Mononuclear cell (primary cell): ENCODE measurements at regions not wholly inside any gene's neighbourhood (a gene's known extent, or its start where the extent isn't known, plus 50 kb on each side); places are given as distances from the start of the nearest gene placed in this dataset.
"Not testable (repeated sequence)": the region's sequence is repeated elsewhere in the genome, so short reads cannot be mapped to it uniquely, and the experiment has no call there.

ENCODE experiments used
- H3K27me3 ChIP-seq: 2 replicates; pipeline ENCODE4 v1.6.0; 2011; ENCODE audit warnings: low read length, control low read depth; ENCODE audit not compliant: insufficient read depth
- H3K4me1 ChIP-seq: 2 replicates; pipeline ENCODE4 v1.5.1; 2011; ENCODE audit warnings: mild to moderate bottlenecking, low read length, control low read depth; ENCODE audit not compliant: insufficient read depth
- H3K4me3 ChIP-seq: 2 replicates; pipeline ENCODE4 v1.5.1; 2011; ENCODE audit warnings: mild to moderate bottlenecking, low read length, moderate library complexity
- H3K9me3 ChIP-seq: 2 replicates; pipeline ENCODE4 v1.5.1; 2011; ENCODE audit warnings: low read depth, mild to moderate bottlenecking, control low read depth, low read length

DNA sequence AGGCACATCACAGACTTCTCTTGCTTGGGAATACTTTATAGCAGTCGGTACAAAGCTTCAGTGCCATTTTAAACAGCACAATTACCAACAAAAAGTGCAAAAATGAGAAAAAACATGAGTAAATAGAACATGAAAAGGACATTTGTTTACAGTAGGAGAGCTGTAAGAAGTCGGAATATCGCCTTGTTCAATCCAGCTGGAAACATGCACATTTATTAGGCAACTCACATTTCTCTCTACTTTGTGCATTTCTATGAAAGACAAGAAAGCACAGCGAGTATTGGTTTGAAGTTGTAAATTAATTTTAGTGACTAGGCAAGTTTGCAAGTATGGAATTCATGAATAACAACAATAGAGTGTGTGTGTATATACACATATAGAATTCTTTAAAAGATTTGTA, 484.7 kb downstream of the DACH1 start:
- Histone ChIP-seq H3K4me3 (no peak overlapping the region), H3K27me3 (no peaks in the 10 kb centered on the region), H3K4me1 (no peaks in the 10 kb centered on the region), H3K9me3 (no peaks in the 10 kb centered on the region)

- Histone ChIP-seq H3K4me1 (no peaks in the 10 kb centered on the region), H3K9me3 (no peaks in the 10 kb centered on the region), H3K27me3 (no peaks in the 10 kb centered on the region), H3K4me3 (no peak overlapping the region)
These were observed 486.8 kb downstream of the DACH1 start for GRCh38 chr13:71380191-71380590.

GRCh38 chr13:71378961-71379905, 487.8 kb downstream of the DACH1 start:
- no peaks in the 10 kb centered on the region for H3K9me3 ChIP-seq
- H3K27me3 ChIP-seq: no peaks in the 10 kb centered on the region
- H3K4me1 ChIP-seq: no peaks in the 10 kb centered on the region
- H3K4me3 ChIP-seq: no peak overlapping the region

DNA sequence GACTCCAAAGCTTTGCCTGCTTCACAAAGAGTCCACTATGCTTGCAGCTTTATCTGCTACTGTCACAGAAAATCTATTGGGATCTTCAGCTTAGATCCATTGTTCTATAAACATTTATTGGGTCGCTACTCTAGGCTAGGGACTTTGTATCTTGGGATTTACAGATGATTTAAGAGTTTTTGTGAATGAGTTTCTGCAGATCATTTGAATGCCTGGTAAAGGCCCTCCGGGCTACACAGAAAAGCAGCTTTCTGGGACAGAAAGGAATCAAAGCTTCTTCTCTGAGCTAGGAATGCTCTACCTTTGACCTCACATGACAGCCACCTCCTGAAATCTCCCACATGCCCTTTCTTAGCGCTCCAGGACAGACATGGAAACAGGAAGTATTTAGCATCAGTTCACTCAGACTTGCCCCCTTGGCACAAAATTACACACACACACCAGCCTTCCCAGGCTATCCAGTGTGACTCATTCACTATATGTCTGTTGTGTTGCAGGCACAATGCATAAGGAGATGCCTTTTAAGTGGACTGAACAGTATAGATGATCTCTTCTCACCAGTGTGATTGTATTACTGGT, 492.4 kb downstream of the DACH1 start:
- Histone ChIP-seq H3K9me3 (no peaks in the 10 kb centered on the region), H3K4me1 (no peaks in the 10 kb centered on the region), H3K4me3 (no peak overlapping the region), H3K27me3 (no peaks in the 10 kb centered on the region)

GRCh38 chr13:71368336-71368735, 498.7 kb downstream of the DACH1 start:
- no peaks in the 10 kb centered on the region for H3K4me1 ChIP-seq
- H3K27me3 ChIP-seq: no peaks in the 10 kb centered on the region
- H3K9me3 ChIP-seq: no peaks in the 10 kb centered on the region
- no peak overlapping the region for H3K4me3 ChIP-seq

DNA sequence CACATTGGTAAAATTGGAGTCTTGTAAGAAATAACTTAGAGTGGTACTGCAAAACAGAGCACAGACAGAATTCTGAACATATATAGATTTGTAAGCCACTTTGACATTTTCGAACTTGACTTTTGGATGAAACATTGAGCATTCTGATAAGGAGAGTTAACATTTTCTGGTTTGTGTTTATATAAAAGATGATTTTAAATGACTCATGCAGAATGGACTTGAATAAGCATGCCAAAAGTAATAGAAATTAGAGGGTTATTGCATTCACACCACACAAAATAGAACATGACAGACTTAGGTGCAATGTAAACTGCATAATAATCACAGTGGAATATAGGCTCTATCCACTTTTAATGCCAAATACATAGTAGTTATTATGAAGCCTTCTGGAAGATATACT, 507.0 kb downstream of the DACH1 start:
- Histone ChIP-seq H3K4me1 (no peaks in the 10 kb centered on the region), H3K9me3 (no peaks in the 10 kb centered on the region), H3K27me3 (no peaks in the 10 kb centered on the region), H3K4me3 (no peak overlapping the region)

- H3K4me1 ChIP-seq: no peaks in the 10 kb centered on the region
- H3K27me3 ChIP-seq: no peaks in the 10 kb centered on the region
- no peaks in the 10 kb centered on the region for H3K9me3 ChIP-seq
- no peak overlapping the region for H3K4me3 ChIP-seq
These were observed 507.4 kb downstream of the DACH1 start for GRCh38 chr13:71359641-71360040.

DNA sequence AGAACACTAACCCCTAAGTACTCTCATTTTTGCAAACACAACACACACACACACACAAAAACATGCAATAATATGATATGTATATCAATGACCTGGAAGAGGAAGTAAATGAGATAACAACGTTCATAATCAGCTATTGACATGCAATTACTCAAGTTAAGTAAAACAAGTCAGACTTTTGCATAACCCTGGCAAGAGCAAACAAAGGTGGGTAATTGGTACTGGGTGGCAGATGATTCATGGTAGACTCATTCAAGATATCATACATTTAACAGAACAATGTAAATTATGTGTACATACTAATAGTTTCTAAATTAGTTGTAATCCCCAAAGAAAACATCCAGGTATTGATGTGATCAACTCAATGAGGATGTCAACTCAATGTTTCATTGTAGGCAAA, 508.8 kb downstream of the DACH1 start:
- Histone ChIP-seq H3K9me3 (no peaks in the 10 kb centered on the region), H3K4me1 (no peaks in the 10 kb centered on the region), H3K4me3 (no peak overlapping the region), H3K27me3 (no peaks in the 10 kb centered on the region)

DNA sequence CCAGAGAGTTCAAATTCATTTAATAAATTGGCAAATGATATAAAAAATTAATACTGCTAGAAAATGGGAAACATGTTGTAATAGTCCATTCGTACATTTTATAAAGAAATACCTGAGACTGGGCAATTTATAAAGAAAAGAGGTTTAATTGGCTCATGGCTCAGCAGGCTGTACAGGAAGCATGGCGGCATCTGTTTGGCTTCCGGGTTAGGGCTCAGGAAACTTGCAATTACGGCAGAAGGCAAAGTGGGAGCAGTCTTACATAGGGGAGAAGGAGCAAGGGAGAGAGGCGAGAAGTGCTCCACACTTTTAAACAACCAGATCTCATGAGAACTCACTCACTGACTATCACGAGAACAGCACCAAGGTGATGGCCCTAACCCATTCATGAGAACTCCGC, 512.0 kb downstream of the DACH1 start:
- no peaks in the 10 kb centered on the region for H3K27me3 ChIP-seq
- H3K9me3 ChIP-seq: no peaks in the 10 kb centered on the region
- no peaks in the 10 kb centered on the region for H3K4me1 ChIP-seq
- no peak overlapping the region for H3K4me3 ChIP-seq

DNA sequence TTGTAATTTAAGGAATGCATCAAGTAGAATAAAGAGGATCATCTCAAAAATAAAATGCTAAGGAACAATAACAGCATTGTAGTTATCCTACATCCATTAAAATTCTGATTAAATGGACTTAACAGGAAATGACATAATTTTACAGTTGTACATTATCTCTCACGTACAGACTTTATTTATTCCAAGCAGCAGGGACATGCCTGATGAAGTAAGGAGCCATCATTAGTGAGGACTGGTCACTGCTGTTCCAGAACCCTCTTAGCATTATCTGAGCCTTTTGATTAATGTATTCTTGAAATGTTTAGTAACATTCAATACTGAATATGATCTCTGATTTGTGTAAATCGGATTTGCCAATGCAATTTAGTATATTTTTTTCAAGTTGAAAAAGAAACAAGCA, 516.1 kb downstream of the DACH1 start:
- H3K9me3 ChIP-seq: no peaks in the 10 kb centered on the region
- H3K4me1 ChIP-seq: no peaks in the 10 kb centered on the region

DNA sequence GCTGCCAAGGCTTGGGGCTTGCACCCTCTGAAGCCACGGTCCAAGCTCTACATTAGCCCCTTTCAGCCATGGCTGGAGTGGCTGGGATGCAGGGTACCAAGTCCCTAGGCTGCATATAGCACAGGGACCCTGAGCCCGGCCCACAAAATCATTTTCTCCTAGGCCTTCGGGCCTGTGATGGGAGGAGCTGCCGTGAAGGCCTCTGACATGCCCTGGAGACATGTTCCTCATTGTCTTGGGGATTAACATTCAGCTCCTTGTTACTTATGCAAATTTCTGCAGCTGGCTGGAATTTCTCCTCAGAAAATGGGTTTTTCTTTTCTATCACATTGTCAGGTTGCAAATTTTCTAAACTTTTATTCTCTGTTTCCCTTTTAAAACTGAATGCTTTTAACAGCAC, 521.1 kb downstream of the DACH1 start:
- not testable (repeated sequence) for H3K9me3 ChIP-seq, H3K4me3 ChIP-seq, H3K4me1 ChIP-seq, H3K27me3 ChIP-seq

More for the DNA sequence above, 516.1 kb downstream of the DACH1 start:
- no peak overlapping the region for H3K4me3 ChIP-seq
- no peaks in the 10 kb centered on the region for H3K27me3 ChIP-seq

GRCh38 chr13:71339736-71340135, 527.3 kb downstream of the DACH1 start:
- no peak overlapping the region for H3K4me3 ChIP-seq
- no peaks in the 10 kb centered on the region for H3K4me1 ChIP-seq
- H3K27me3 ChIP-seq: no peaks in the 10 kb centered on the region
- H3K9me3 ChIP-seq: no peaks in the 10 kb centered on the region

- Histone ChIP-seq H3K4me1 (no peaks in the 10 kb centered on the region), H3K27me3 (no peaks in the 10 kb centered on the region), H3K4me3 (no peak overlapping the region)
These were observed 528.0 kb downstream of the DACH1 start for GRCh38 chr13:71339005-71339404.

DNA sequence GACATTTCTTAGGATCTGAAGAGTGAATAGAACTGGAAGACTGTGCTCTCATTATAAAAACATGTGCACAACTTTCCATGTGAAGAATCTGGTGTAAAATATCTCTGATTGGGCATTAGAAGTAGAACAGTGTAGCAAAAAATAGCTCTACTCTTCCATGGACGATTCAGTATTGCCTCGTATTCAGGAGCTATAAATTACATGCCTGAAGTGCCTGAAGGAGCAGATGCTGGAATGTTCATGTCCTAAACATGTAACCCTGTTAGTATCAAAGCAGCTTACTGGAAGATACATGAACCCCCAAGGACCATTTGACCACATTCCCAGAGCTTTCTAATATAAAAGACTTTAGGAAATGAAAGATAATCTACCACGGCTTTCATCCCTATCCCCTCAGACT, 528.9 kb downstream of the DACH1 start:
- H3K27me3 ChIP-seq: no peaks in the 10 kb centered on the region
- no peaks in the 10 kb centered on the region for H3K9me3 ChIP-seq
- H3K4me3 ChIP-seq: no peak overlapping the region
- no peaks in the 10 kb centered on the region for H3K4me1 ChIP-seq

More at GRCh38 chr13:71339005-71339404, 528.0 kb downstream of the DACH1 start:
- H3K9me3 ChIP-seq: no peaks in the 10 kb centered on the region

- Histone ChIP-seq H3K4me1 (no peaks in the 10 kb centered on the region), H3K4me3 (no peak overlapping the region), H3K27me3 (no peaks in the 10 kb centered on the region), H3K9me3 (no peaks in the 10 kb centered on the region)
These were observed 539.7 kb downstream of the DACH1 start for GRCh38 chr13:71327266-71327665.

DNA sequence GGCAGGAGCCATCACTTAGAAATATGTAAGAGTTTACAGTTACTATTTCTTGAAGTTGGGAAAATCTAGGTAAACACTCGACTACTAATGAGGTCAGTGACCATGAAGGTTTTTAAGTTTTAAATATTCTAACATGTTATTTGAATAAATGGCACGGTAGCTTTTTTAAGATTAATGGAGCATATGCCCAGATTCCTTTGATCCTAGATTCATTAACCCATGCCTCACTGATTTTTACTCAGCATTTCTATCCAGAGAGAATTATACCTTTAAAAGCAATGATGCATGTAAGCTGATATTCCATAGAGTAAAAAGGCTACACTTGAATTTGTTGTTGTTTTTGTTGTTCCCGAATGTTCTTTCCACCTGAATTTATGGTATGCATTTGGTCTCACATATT, 541.4 kb downstream of the DACH1 start:
- Histone ChIP-seq H3K9me3 (no peaks in the 10 kb centered on the region), H3K4me1 (no peaks in the 10 kb centered on the region), H3K27me3 (no peaks in the 10 kb centered on the region), H3K4me3 (no peak overlapping the region)
